NB4 (cell line): ENCODE measurements at regions not wholly inside any gene's neighbourhood (a gene's known extent, or its start where the extent isn't known, plus 50 kb on each side); places are given as distances from the start of the nearest gene placed in this dataset.

Source experiments
- DNase-seq: peaks from one replicate; pipeline ENCODE4 v3.0.0; 2010; ENCODE audit warnings: low read depth
- H3K4me3 ChIP-seq: one replicate; pipeline ENCODE4 v1.5.1; 2011; ENCODE audit warnings: mild to moderate bottlenecking, low read depth, low read length, moderate library complexity
- MYC ChIP-seq: IDR thresholded peaks from 2 replicates; pipeline ENCODE4 v1.6.1; 2011; ENCODE audit warnings: low read depth, low read length
- POLR2A ChIP-seq: IDR thresholded peaks from 2 replicates; pipeline ENCODE4 v1.6.1; 2011; ENCODE audit warnings: mild to moderate bottlenecking; ENCODE audit not compliant: insufficient read length; ENCODE audit errors: extremely low read depth
- TF ChIP-seq, protein P1 (sequence below): IDR thresholded peaks from one replicate; pipeline ENCODE4 v1.5.1; 2012; ENCODE audit warnings: low read depth, low read length
- TF ChIP-seq, protein P2 (sequence below): IDR thresholded peaks from 2 replicates; pipeline ENCODE4 v1.6.1; 2011; ENCODE audit warnings: low read depth, low read length

DNA sequence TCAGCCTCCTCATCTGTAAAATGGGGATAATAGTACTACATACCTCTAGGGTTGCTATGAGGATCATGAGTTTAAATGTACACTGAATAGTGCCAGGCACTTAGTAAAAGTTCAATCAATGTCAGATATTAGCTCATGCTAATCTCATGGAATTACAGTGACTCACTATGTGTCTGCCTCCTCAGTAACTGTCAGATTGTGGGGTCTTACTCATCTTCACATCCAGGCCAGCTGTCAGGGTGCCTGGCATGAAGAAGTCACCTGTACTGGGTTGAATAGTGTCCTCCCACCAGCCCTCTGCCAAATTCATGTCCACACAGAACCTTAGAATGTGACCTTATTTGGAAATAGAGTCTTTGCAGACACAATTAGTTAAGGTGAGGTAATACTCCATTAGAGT is 54.3 kb upstream of the STIM2 start:
- TF ChIP-seq MYC (no peak), POLR2A (no peak)
- TF ChIP-seq, protein P1, sequence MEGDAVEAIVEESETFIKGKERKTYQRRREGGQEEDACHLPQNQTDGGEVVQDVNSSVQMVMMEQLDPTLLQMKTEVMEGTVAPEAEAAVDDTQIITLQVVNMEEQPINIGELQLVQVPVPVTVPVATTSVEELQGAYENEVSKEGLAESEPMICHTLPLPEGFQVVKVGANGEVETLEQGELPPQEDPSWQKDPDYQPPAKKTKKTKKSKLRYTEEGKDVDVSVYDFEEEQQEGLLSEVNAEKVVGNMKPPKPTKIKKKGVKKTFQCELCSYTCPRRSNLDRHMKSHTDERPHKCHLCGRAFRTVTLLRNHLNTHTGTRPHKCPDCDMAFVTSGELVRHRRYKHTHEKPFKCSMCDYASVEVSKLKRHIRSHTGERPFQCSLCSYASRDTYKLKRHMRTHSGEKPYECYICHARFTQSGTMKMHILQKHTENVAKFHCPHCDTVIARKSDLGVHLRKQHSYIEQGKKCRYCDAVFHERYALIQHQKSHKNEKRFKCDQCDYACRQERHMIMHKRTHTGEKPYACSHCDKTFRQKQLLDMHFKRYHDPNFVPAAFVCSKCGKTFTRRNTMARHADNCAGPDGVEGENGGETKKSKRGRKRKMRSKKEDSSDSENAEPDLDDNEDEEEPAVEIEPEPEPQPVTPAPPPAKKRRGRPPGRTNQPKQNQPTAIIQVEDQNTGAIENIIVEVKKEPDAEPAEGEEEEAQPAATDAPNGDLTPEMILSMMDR, result no peak
- TF ChIP-seq, protein P2, sequence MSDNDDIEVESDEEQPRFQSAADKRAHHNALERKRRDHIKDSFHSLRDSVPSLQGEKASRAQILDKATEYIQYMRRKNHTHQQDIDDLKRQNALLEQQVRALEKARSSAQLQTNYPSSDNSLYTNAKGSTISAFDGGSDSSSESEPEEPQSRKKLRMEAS, result no peak
- no peak overlapping the region for H3K4me3 ChIP-seq
- no peak for DNase-seq

DNA sequence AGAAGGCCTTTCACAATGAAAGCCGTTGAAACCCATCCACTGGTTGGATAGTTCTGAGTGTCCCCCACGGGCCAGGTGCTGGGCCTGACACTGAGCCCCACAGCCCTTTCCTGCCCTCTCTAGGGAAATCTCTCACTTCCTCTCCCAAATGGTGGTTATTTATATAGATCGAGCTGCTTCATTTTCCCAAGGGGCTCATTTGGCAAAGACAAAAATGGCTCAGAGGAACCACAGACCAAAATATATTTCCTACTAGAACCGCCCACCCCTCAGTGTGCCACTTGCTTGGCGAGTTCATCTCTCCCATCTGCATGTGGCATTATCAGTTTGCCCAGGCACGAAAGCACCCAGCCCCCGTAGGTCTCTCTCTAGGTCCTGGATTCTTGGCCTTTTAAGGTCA is 53.3 kb upstream of the STIM2 start:
- peak; percentile 95 for DNase-seq
- TF ChIP-seq, protein P1, result no peak
- TF ChIP-seq MYC (peak; percentile 37; the same call in 1 of the 2 replicates), POLR2A (no peak)
- TF ChIP-seq, protein P2, result 0 out of 2 replicates have a peak, but pooled peaks have one; percentile 27
- H3K4me3 ChIP-seq, result no peak overlapping the region

DNA sequence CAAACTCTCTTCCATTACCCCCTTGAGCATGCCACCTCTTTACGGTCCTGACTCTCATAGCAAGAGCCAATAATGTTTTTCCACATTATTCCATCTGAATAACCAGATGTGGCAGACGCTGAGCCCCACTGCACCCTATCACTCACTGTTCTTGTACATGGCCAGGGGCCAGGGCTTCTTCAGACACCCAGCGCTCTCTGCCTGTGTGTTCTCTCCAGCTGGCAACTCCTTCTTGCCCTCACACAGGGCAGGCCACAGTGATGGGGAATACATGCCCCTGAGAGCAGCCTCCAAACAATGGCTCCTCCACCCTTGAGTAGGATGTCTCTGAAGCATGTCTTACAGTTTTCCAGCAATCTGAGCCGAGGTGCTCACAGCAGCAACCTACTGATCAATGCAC is 50.8 kb upstream of the STIM2 start:
- no peak for TF ChIP-seq MYC
- TF ChIP-seq, protein P2, result no peak
- TF ChIP-seq POLR2A, result no peak
- TF ChIP-seq, protein P1, result no peak
- no peak overlapping the region for H3K4me3 ChIP-seq
- DNase-seq, result no peak
